Esophagus muscularis mucosa (tissue), 4 donors: ENCODE measurements at regions not wholly inside any gene's neighbourhood (a gene's known extent, or its start where the extent isn't known, plus 50 kb on each side); places are given as distances from the start of the nearest gene placed in this dataset.

Experiments used
- DNase-seq: peaks from one replicate; pipeline ENCODE4 v3.0.0-alpha.2; 2017; ENCODE audit errors: extremely low spot score
- H3K27ac ChIP-seq, 4 donors: fragments of 200-600 bp; sonication (generic); replicated peaks in 1 of 4; 1 replicate in 3 of 4; 2 replicates in 1 of 4; pipeline ENCODE4 v1.5.1; 2016 to 2019; ENCODE audit warnings: mild to moderate bottlenecking in 1 of 4
- H3K27me3 ChIP-seq, 4 donors: fragments of 200-600 bp; sonication (generic); one replicate each; pipeline versions ENCODE4 v1.5.1 to v1.6.0; 2016 to 2019
- H3K36me3 ChIP-seq, 4 donors: fragments of 200-600 bp; sonication (generic); one replicate each; pipeline ENCODE4 v1.5.1; 2016 to 2019
- H3K4me1 ChIP-seq, 4 donors: fragments of 200-600 bp; sonication (generic); one replicate each; pipeline ENCODE4 v1.5.1; 2016 to 2019
- H3K4me3 ChIP-seq, 4 donors: fragments of 200-600 bp; sonication (generic); 1 replicate in 2 of 4; 2 replicates in 2 of 4; pipeline ENCODE4 v1.5.1; 2016 to 2019; ENCODE audit warnings: mild to moderate bottlenecking in 4 of 4, moderate library complexity in 1 of 4
- H3K9me3 ChIP-seq, 4 donors: fragments of 200-600 bp; sonication (generic); 1 replicate in 3 of 4; 2 replicates in 1 of 4; pipeline ENCODE4 v1.5.1; 2016 to 2019
- EP300 ChIP-seq: sonication (generic); formaldehyde crosslinking; IDR thresholded peaks from one replicate; pipeline ENCODE4 v1.6.1; 2017; ENCODE audit warnings: antibody characterized with exemption
- POLR2A ChIP-seq: fragments of 450-650 bp; IDR thresholded peaks from one replicate; pipeline ENCODE4 v1.6.1; 2017; ENCODE audit warnings: antibody characterized with exemption, moderate library complexity, mild to moderate bottlenecking, low read depth
- POLR2AphosphoS5 ChIP-seq, 2 donors: sonication (generic); formaldehyde crosslinking; IDR thresholded peaks; one replicate each; pipeline ENCODE4 v1.6.1; 2017; ENCODE audit warnings: antibody characterized with exemption in 2 of 2
- WGBS: methylation state at CpG from one replicate; pipeline ENCODE4 v1.1.5; 2018; 5-methylcytosine and 5-hydroxymethylcytosine counted together
- intact Hi-C: fragments of 100-400 bp; cut with DNase I; formaldehyde crosslinking; loops from one replicate; pipeline ENCODE4 v1.15.1; 2023
- TF ChIP-seq, protein P1 (sequence below), 3 experiments: fragments of 200-600 bp in 2 of 3; fragments of 450-650 bp in 1 of 3; sonication (generic) in 2 of 3; IDR thresholded peaks; one replicate each; pipeline ENCODE4 v1.5.1; 2017 to 2019; ENCODE audit warnings: antibody characterized with exemption in 3 of 3, mild to moderate bottlenecking in 2 of 3, moderate library complexity in 1 of 3

DNA sequence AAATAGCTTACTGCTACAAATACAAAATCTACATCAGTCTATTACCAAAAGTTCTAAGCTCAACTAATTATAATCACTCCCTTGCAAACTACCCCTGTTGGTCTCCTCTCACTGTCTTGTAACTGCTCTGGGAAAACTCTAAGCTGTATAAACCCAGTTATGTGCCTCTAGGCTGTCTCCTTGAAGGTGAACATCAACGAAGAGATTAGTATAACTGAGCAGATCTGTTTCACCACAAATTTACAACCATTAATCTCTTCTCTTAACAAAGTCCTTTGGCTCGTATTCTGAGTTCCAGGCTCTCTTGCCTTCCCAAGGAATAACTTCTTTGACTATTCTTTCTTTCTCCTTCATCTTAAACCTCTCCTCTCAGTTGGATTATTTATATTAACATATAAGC is 84.4 kb upstream of the PRMT6 start:
- Histone ChIP-seq H3K4me1 (no peaks in the 10 kb centered on the region), H3K9me3 (no peaks in the 10 kb centered on the region), H3K27me3 (no peaks in the 10 kb centered on the region), H3K36me3 (no peaks in the 10 kb centered on the region), H3K4me3 (no peak overlapping the region), H3K27ac (no peak overlapping the region)
- intact Hi-C loops = no loop called here
- no peak for DNase-seq
- TF ChIP-seq POLR2AphosphoS5 (IDR thresholded peaks at IDR 0.05) = no peak
- TF ChIP-seq, protein P1, sequence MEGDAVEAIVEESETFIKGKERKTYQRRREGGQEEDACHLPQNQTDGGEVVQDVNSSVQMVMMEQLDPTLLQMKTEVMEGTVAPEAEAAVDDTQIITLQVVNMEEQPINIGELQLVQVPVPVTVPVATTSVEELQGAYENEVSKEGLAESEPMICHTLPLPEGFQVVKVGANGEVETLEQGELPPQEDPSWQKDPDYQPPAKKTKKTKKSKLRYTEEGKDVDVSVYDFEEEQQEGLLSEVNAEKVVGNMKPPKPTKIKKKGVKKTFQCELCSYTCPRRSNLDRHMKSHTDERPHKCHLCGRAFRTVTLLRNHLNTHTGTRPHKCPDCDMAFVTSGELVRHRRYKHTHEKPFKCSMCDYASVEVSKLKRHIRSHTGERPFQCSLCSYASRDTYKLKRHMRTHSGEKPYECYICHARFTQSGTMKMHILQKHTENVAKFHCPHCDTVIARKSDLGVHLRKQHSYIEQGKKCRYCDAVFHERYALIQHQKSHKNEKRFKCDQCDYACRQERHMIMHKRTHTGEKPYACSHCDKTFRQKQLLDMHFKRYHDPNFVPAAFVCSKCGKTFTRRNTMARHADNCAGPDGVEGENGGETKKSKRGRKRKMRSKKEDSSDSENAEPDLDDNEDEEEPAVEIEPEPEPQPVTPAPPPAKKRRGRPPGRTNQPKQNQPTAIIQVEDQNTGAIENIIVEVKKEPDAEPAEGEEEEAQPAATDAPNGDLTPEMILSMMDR (IDR thresholded peaks at IDR 0.05) = no peak
- no peak for TF ChIP-seq EP300
- TF ChIP-seq POLR2A = no peak
- 59% methylated on average over 2 of the region's 2 CpGs for WGBS

DNA sequence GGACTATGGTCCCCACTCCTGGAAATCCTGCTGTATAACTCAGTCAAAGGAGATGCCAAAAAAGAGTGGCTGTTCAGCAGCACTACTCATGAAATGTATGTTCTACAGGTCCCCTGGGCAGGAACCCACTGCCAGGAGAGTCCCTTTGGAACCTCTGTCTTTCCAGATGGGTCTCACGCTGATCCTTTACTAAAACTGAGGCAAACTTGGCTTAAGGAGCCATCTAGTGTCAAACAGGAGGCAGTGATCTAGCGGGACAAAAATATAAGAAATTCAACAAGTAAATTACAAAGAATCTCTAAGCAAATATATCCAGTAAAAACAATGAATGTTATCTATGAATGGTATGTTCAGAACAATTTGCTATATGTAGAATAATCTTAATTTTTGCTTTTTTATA is 80.5 kb upstream of the PRMT6 start:
- intact Hi-C loops = no loop called here
- WGBS = 77% methylated on average over 2 of the region's 2 CpGs
- H3K4me3 ChIP-seq = no peak overlapping the region
- H3K27me3 ChIP-seq = no peaks in the 10 kb centered on the region
- TF ChIP-seq POLR2AphosphoS5 (IDR thresholded peaks at IDR 0.05) = no peak
- TF ChIP-seq, protein P1 (IDR thresholded peaks at IDR 0.05) = no peak
- TF ChIP-seq POLR2A = no peak
- TF ChIP-seq EP300 = no peak
- H3K9me3 ChIP-seq = no peaks in the 10 kb centered on the region
- no peak overlapping the region for H3K27ac ChIP-seq
- DNase-seq = no peak
- no peaks in the 10 kb centered on the region for H3K36me3 ChIP-seq
- no peaks in the 10 kb centered on the region for H3K4me1 ChIP-seq

DNA sequence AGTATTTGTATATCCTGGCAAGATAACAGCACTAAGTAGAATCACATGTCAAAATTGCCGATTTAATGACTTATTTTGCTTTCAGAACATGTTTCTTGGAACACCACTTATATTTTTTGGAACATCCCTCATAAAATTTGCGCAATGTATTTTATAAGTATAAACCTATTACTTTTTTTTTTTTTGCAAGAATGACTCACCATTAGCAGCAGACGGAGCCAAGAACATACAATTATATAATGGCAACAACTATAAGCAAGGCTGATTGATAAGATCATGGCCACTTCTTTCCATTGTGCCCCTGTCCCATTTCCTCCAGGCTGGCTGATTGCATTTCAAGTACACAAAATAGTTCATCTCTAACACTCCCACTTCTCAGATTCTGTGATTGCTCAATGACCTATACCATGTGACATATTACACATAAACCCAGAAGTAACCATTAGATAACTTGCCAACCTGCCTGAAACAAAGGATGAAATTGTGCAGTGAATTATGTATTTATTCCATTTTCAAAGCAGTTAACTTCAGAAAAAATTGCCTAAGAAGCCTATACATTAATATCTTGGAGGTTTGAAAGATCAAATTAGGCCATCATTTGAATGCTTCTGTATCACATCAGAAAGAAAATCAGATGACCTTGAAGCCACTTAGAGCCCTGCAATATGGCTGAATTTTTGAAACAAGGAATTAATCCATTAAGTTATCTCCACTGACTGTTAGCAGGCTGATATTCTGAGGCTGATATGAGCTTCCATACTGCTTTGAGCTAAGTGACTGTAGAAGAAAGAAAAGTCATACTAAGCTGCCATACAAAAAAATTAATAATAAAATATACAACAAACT is 77.8 kb upstream of the PRMT6 start:
- Histone ChIP-seq H3K4me3 (no peak overlapping the region), H3K9me3 (no peaks in the 10 kb centered on the region), H3K27ac (no peak overlapping the region), H3K36me3 (no peaks in the 10 kb centered on the region), H3K27me3 (no peaks in the 10 kb centered on the region), H3K4me1 (no peaks in the 10 kb centered on the region)
- TF ChIP-seq, protein P1 (IDR thresholded peaks at IDR 0.05) = no peak
- intact Hi-C loops = no loop called here
- DNase-seq = no peak
- 59% methylated on average over 3 of the region's 3 CpGs for WGBS

DNA sequence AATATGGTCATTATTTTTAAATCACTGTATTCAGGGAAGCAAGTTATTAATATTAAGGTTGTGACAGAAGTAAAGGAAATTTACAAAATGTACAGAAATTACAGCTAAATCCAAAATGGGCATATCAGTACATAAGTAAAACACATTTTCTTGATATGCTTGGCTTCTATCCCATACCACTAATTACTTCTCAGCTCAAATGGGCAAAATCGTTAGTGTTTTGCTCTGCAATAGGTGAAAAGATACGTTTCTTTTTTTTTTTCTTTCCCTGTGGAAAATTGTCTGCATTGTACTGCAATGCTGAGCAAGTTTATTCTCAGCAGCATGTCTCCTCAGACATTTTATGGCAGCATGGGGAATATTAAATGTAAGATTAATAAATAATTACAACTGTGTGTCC is 77.1 kb upstream of the PRMT6 start:
- Histone ChIP-seq H3K4me3 (no peak overlapping the region), H3K36me3 (no peaks in the 10 kb centered on the region), H3K9me3 (no peaks in the 10 kb centered on the region)

More for the DNA sequence above, 77.1 kb upstream of the PRMT6 start:
- Histone ChIP-seq H3K4me1 (no peaks in the 10 kb centered on the region), H3K27ac (no peak overlapping the region), H3K27me3 (no peaks in the 10 kb centered on the region)
- no peak for DNase-seq
- TF ChIP-seq, protein P1 (IDR thresholded peaks at IDR 0.05) = no peak
- TF ChIP-seq POLR2A (no peak), EP300 (no peak), POLR2AphosphoS5 (IDR thresholded peaks at IDR 0.05) (no peak)
- WGBS = 63% methylated on average over 2 of the region's 2 CpGs
- intact Hi-C loops = no loop called here
